Inferior parietal cortex (tissue), 1 donor: ENCODE measurements at regions not wholly inside any gene's neighbourhood (a gene's known extent, or its start where the extent isn't known, plus 50 kb on each side); places are given as distances from the start of the nearest gene placed in this dataset.

Source experiments
- DNase-seq: peaks from one replicate; pipeline ENCODE4 v3.0.0-alpha.2; 2016; ENCODE audit errors: extremely low spot score

DNA sequence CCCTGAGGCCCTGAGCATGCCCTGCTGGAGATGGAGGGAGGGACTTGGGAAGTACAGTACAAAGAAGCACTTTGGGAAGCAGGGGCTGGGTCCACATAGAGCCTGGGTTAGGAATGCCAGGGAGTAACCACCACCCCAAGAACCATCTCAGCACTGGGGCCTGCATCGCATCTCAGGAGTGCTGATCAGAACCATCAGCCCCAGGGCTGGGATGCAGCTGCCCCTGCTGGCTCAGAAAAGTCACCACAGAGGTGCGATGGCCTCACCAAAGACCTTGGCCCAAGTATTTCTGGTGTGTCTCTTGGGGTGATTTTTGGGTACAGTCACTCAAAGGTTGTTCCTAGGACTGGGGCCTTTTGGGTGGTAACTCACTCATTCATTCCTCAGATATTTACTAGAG lies 236.8 kb upstream of the MVB12B start:
- DNase-seq = no peak

DNA sequence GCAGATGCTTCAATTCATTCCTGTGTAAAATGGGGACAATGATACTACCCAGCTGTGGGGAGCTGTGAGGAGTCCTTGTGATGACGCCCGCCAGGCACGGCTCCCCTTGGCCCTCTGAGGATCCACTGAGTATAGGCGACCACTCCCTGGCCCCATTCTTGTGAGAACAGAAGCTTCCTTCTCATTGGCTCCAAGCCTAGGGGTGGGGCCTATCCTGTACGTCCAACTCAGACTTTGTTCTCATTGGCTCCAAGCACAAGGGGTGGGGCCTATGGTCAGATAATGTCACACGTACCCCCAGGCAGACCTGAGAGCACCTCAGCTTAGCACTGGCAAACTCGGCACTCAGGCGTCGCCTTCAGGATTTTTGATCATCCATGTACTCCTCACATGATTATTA lies 232.9 kb upstream of the MVB12B start:
- DNase-seq = no peak

DNA sequence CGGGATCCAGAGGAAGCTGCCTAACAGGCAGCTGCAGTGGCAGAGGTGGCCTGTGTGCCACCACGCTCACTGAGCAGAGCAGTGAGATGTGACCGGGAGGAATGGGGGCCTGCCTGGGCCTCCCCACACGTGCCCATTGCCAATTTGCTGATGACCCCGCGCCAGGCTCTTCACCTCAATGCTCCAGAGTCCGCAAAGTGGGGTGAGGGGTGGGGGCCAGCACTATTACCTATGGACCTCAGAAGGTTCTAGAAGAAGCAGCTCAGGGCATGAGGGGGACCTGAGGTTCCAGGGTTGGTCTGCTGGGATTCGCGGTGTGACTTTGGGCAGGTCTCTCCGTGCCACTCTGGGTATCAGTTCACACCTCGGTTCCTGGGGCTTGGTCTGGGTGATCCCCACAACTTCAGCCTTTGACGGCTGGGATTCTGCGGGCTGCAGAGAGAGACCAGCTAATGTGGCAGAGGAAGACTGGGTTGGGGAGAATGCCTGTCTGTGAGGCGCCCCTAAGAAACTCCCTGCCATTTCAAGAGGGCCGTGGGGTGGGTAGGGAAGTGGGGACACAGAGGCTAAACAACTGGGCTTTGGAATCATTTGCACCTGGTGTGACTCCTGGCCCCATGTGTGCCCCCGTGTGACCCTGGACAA lies 231.0 kb upstream of the MVB12B start:
- DNase-seq = no peak

- no peak for DNase-seq
These were observed 230.3 kb upstream of the MVB12B start for GRCh38 chr9:126096340-126096739.

GRCh38 chr9:126097679-126098078 lies 228.9 kb upstream of the MVB12B start:
- DNase-seq = no peak

- DNase-seq = no peak
These were observed 220.2 kb upstream of the MVB12B start for GRCh38 chr9:126106404-126106803.

DNA sequence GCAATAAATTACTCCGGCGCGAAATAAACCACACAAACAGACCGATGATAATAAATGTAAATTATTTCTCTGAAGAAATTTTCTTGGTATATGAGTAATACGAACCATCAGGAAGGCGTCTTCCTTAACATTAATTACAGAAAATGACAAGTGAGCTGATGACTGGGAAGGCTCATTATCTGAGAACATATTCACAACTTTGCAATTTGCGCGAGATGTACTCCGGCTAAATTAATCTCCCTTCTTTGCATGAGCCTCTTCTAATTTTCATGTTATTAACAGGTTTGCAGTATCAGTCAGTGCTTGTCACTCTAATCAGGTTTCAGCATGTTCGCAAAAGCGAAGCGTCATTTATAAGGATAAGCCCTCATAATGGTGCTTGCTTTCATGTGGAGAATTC lies 218.9 kb upstream of the MVB12B start:
- no peak for DNase-seq

- no peak for DNase-seq
These were observed 218.4 kb upstream of the MVB12B start for GRCh38 chr9:126108240-126108639.

- DNase-seq = no peak
These were observed 217.1 kb upstream of the MVB12B start for GRCh38 chr9:126109575-126109974.

DNA sequence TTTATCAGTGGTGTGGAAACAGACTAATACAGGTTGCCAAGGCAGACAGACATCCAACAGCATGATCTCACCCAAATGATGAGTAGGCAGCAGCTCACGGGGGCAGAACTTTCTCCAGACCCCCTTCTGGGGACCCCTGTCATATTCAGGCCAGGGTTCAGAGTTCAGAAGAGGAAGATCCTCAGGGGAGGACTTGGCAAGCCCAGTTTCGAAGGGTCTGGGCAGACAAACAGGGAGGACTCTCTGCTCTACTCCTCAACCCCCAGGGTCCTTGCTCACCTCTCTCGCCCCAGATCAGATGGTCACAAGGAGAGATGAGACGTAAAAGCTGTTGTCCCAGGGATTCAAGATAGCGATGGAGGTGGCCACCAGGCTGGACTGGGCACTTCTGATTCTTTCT lies 215.1 kb upstream of the MVB12B start:
- no peak for DNase-seq

- no peak for DNase-seq
These were observed 214.4 kb upstream of the MVB12B start for GRCh38 chr9:126112135-126112720.

DNA sequence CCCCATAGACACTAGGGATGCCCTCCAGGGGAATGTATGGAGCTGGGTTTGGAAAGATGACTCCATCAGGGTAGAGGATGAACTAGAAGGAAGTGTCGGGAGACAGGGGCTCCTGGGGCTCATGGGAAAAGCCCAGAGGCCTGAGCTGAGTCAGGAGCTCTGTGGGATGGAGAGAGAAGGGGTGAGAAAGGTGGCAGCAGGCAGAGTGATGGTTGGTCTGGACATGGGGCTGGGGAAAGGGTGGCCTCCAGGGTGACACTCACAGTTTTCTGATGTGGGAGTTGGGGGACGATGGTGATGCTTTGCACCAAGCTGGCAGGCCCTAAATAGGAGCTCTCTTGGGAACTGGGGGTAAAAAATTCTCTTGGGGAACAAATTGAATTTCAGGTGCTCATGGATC lies 213.5 kb upstream of the MVB12B start:
- no peak for DNase-seq

- DNase-seq = no peak
These were observed 212.7 kb upstream of the MVB12B start for GRCh38 chr9:126113756-126114408.

- DNase-seq = no peak
These were observed 212.2 kb upstream of the MVB12B start for GRCh38 chr9:126114409-126114760.

- no peak for DNase-seq
These were observed 211.7 kb upstream of the MVB12B start for GRCh38 chr9:126114850-126115460.

DNA sequence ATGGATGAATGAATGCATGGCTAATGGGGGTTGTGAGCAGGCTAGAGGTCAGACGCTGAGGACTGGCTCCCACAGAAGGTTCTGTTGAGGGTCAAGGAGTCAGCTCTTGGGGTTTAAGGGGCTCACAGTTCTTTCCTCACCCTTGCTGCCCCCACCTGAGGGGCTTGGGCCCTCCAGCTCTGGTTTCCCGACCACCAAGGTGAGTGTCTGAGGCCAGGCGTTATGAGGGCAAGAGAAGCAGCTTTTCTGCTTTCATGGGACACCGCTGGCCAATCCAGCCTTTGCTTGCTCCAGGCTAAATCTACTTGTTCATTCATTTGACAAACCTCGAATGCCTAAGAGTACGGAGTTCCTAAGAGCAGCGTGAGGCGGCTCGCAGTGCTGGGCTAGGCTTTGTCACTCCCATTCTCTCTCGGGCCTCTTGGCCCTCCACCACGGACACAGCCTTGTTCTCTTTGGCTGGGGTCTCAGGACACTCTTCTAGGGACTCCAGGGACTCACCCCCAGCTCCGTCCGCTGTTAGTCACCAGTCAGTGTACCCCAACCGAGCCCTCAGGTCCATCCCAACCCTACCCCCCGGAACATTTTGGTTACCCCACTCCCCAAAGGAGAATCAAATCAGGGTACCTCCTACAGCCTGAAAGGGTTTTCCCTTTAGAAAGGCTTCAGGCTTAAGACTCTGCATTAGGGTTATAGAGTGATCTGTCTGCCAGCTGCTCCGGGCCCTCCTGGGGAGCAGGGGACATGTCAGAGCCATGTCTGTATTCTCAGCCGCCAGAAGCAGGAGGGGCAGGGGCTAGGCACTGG lies 210.1 kb upstream of the MVB12B start:
- DNase-seq = no peak

DNA sequence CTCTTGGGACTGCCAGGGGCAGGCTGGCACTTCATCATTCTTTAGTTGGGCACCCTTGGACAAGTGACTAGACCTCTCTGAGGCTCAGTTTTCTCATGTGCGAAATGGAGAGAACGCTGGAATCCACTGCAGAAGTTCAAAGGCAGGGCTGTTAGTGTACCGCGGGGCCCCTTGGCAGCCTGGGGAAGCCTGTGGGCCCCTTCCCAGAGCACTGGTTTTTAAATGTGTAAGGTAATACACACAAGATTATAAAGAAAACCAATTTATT lies 209.5 kb upstream of the MVB12B start:
- no peak for DNase-seq

DNA sequence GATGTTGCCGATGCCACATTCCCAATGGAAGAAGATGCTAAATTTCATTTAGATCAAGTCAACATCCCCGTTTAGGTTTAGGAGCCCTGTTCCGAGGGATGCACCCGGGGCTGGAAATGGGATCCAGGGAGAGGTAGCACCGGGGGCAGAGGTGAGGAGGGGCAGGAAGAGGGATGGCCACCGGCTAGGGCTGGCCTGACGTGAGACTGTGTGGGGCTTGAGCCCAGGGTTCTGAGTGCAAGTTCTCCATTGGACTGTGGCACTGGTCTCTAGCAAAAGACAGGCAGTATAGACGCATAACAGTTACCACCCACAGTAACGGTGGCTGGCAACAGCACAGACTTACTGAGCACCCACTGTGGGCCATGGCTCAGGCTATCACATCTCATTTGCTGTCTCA lies 209.0 kb upstream of the MVB12B start:
- DNase-seq = no peak

DNA sequence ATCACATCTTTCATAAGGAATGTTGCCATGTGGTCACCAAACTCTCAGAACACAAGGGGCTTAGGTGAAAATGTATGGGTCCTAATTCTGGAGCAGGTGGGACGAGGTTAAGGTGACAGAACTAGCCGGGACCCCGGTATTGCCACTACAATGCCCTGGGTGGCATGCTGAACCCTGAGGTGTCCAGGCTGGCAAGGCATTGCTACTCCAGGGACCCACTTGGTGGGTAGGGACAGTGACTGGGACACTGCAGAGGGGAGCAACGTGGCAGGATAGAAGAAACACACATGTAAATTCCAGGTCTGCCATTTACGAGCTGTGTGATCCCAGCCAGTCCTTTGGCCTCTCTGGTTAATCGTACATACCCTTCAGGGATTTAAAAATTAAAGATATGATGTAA lies 206.9 kb upstream of the MVB12B start:
- no peak for DNase-seq

DNA sequence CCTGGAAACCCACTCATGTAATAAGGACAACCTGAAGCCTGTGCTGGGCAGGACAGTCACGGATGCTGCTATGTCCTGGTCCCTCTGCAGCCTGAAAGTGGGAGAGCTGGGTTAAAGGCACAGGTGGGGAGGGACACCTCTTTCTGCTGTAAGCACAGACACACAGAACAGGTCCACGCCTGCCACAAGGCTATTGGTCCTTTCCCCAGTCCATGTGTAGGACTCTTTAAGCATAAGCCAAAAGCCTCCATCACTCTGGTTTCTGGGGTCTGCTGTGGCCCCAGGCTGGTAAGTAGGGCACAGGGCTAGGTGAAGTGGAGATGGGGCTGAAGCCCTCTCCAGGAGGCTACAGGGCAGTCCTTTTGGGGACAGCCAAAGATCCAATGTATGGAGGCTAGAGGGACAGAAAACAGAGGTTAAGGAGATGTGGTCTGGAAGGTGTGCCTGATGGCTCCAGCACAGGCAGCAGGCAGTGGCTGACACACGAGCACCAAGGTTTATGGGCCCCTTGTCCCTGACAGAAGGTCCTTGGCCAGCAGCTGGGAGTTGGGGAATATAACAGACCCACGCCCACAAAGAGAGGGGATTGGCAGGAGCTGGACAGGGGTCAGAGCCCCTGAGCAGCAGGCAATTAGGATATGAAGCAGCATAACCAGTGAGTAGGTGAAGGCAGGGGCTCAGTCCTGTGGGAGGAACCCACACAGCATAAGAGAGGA lies 203.6 kb upstream of the MVB12B start:
- no peak for DNase-seq

GRCh38 chr9:126123927-126124326 lies 202.7 kb upstream of the MVB12B start:
- no peak for DNase-seq

GRCh38 chr9:126125177-126125576 lies 201.5 kb upstream of the MVB12B start:
- no peak for DNase-seq
